Mucosa of stomach (tissue), 1 donor: ENCODE measurements at regions not wholly inside any gene's neighbourhood (a gene's known extent, or its start where the extent isn't known, plus 50 kb on each side); places are given as distances from the start of the nearest gene placed in this dataset.
"Not testable (repeated sequence)": the region's sequence is repeated elsewhere in the genome, so short reads cannot be mapped to it uniquely, and the experiment has no call there.

Experiments
- H3K27me3 ChIP-seq: one replicate; pipeline ENCODE4 v1.7.0; 2013; ENCODE audit warnings: mild to moderate bottlenecking, low read length; ENCODE audit not compliant: control insufficient read depth, insufficient read depth
- H3K36me3 ChIP-seq: one replicate; pipeline ENCODE4 v1.7.0; 2013; ENCODE audit warnings: low read length; ENCODE audit not compliant: control insufficient read depth, insufficient read depth
- H3K4me1 ChIP-seq: one replicate; pipeline ENCODE4 v1.7.0; 2013; ENCODE audit warnings: mild to moderate bottlenecking, low read length; ENCODE audit not compliant: control insufficient read depth, insufficient read depth
- H3K4me3 ChIP-seq: one replicate; pipeline ENCODE4 v1.7.0; 2013; ENCODE audit warnings: low read length
- H3K9ac ChIP-seq: one replicate; pipeline ENCODE4 v1.7.0; 2013; ENCODE audit warnings: mild to moderate bottlenecking, low read length, moderate library complexity
- H3K9me3 ChIP-seq: one replicate; pipeline ENCODE4 v1.7.0; 2013; ENCODE audit warnings: mild to moderate bottlenecking, low read length, moderate library complexity; ENCODE audit not compliant: control insufficient read depth
- donor health status: Pancreatic carcinoma.

DNA sequence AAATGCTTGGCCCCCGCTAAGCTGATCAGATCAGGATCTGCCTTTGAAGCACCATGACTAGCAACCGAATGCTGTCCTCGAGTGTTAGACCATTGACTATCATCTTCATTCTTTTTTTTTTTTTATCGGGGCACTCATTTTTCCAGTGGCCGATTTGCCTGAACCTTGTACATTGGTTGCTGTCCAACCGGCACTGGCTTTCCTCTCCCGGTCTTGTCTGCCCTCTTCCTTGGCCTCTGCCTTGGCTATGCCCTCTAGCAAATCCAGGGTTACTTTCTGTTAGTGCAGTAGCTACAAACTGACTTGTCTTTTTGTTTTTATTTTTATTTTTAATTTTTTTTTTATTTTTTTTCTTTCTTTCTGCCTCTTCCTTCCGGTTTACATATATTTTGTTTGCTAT lies 102.3 kb downstream of the ALG10 start:
- no peaks in the 10 kb centered on the region for H3K36me3 ChIP-seq
- H3K4me3 ChIP-seq, result no peak overlapping the region
- no peaks in the 10 kb centered on the region for H3K4me1 ChIP-seq
- H3K9me3 ChIP-seq, result no peaks in the 10 kb centered on the region
- no peaks in the 10 kb centered on the region for H3K27me3 ChIP-seq
- H3K9ac ChIP-seq, result no peak overlapping the region

DNA sequence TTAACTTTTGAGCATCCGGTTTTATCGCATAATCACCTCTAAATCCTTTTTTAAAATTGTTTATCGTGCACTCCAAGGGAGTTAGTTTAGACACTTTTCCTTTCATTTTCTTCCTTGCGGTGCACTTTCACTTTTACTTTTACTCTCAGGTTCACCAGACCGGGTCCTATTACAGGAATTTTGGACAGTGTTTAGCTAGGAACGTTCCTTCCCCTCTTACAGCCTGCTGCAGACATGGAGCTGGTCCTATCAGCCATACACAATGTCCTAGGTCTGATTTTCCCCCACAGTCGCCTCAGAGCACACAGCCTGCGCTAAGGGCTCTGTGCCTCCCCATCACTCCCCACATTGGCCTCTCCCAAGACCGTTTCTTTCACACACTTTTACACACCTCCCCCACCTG lies 103.9 kb downstream of the ALG10 start:
- Histone ChIP-seq H3K27me3 (no peaks in the 10 kb centered on the region), H3K4me3 (no peak overlapping the region), H3K4me1 (no peaks in the 10 kb centered on the region), H3K9ac (no peak overlapping the region), H3K36me3 (no peaks in the 10 kb centered on the region), H3K9me3 (no peaks in the 10 kb centered on the region)

DNA sequence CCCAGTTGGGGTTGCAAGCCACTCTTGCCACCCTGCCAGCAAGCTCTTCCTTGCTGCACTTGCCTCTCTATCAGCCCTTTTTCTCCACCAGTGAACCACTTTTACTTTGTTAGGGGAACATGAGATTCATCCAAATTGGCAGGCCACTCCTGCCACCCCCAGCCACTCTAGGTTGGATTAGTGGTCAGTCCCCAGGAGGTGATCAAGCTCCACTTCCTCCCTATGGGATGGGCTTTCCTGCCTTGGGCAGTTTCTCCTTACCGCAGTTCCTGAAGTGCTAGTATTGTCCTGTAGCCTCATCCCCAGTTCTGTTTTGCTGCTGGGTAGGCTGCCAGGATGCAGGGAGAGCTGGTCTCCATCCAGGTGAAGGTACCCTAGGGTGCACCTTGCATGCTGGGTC lies 104.5 kb downstream of the ALG10 start:
- no peak overlapping the region for H3K9ac ChIP-seq
- no peaks in the 10 kb centered on the region for H3K27me3 ChIP-seq
- no peaks in the 10 kb centered on the region for H3K4me1 ChIP-seq
- no peaks in the 10 kb centered on the region for H3K36me3 ChIP-seq
- H3K4me3 ChIP-seq, result no peak overlapping the region
- no peaks in the 10 kb centered on the region for H3K9me3 ChIP-seq

DNA sequence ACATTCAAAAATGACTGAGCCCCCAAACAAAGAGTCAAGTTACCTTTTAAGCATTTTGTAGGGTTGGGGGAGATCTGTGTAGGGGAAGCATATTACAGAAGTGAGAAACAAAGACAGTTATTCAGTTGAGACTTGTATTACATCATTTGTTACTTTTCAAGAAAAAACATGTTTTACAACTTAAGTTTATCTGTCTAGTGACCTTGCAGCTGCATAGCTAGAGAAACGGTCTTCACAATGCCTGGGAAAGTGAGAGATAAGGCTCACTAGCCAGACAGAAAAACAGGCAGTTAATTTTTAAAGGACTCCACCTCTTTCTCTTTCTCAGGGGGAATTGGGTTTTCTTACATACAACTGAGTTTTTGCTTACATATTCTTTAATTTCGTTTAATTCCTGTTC lies 105.1 kb downstream of the ALG10 start:
- not testable (repeated sequence) for H3K27me3 ChIP-seq, H3K4me3 ChIP-seq, H3K4me1 ChIP-seq, H3K9me3 ChIP-seq, H3K36me3 ChIP-seq, H3K9ac ChIP-seq

DNA sequence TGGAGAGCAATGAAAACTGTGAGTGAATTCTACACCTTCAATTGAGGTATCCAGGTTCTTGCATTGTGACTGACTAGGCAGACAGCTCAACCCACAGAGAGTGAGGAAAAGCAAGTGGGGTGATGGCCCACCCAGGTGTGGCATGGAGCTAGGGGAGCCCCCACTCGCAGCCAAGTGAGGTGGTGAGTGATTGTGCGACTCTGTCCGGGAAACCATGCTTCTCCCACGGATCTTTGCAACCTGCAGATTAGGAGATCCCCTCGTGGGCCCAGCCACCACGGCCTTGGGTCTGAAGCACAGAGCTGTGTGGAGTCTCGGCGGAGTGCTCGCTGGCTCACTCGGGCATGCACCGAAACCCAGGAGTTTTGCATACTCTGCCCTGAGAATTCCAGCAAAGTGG lies 120.1 kb downstream of the ALG10 start:
- no peaks in the 10 kb centered on the region for H3K27me3 ChIP-seq
- H3K9ac ChIP-seq, result no peak overlapping the region
- no peaks in the 10 kb centered on the region for H3K9me3 ChIP-seq
- no peaks in the 10 kb centered on the region for H3K4me1 ChIP-seq
- H3K4me3 ChIP-seq, result no peak overlapping the region
- H3K36me3 ChIP-seq, result no peaks in the 10 kb centered on the region

DNA sequence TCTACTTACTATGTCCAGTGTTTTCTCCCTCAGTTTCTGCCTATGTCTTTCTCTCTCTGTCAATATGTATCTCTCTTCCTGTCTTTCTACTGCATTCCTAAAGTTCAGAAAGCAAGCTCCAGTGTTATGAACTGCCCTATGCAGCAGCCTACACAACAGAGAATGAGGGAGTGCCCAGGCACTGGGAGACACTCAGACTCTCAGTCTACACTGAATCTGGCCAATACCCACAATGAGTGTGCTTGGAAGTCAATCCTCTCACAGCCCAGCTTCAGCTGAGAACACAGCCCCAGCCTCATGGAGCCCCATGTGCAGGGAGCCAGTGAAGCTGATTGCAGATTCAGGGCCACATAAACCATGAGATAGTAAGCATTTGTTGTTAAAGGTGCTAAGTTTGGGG lies 128.7 kb downstream of the ALG10 start:
- H3K4me3 ChIP-seq, result no peak overlapping the region
- no peaks in the 10 kb centered on the region for H3K4me1 ChIP-seq
- no peaks in the 10 kb centered on the region for H3K27me3 ChIP-seq
- no peak overlapping the region for H3K9ac ChIP-seq
- no peaks in the 10 kb centered on the region for H3K36me3 ChIP-seq
- H3K9me3 ChIP-seq, result no peaks in the 10 kb centered on the region

DNA sequence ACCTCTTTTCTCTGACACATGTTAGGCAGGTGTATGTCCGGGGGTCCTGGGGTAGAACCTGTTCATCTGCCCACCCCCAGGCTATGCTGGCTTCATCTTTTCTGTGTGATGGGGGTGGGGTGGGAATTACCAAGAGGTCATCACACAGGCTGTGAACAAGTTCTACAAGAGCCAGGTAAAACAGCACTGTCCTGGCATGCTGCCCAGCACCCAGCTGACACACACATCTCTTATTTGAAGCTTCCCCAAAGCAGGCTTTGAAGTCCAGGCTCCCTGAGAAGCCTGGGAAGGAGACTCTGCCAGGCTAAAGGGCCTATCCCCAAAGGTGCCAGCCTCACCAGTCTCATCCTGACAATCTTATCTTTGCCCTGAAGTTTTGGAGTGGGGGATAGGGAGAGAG lies 141.1 kb downstream of the ALG10 start:
- Histone ChIP-seq H3K4me3 (no peak overlapping the region), H3K27me3 (no peaks in the 10 kb centered on the region), H3K4me1 (no peaks in the 10 kb centered on the region), H3K9ac (no peak overlapping the region), H3K9me3 (no peaks in the 10 kb centered on the region), H3K36me3 (no peaks in the 10 kb centered on the region)

DNA sequence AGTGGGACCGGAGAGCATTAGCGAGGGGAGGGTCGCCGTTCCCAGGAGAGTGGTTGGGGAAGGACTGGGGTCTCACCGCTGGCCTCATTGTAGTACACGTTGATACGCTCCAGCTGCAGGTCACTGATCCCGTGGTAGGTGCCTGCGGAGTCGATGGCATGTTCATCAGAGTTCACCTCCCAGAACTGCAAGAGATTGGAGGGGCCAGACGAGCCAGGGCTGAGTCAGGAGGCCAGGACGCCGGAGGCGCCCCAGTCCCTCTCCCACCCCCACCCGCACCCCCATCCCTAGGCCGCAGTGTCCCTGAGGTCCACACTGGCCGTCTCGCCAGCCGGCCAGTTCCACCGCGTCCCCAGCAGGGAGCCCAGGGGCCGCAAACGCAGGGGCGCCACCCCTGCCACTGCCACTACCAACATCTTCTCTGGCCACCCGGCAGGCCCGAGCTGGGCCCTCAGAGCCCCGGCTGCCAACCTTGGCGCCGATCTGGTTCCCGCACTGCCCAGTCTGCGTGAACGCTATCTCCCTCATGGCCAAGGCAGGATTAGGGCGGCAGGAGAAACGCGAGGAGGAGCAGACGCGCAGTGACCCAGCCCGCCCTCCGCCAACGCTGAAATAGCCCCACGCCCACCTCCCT lies 144.2 kb downstream of the ALG10 start:
- Histone ChIP-seq H3K9ac (no peak overlapping the region), H3K4me3 (no peak overlapping the region), H3K27me3 (no peaks in the 10 kb centered on the region), H3K9me3 (no peaks in the 10 kb centered on the region), H3K4me1 (no peaks in the 10 kb centered on the region), H3K36me3 (no peaks in the 10 kb centered on the region)

DNA sequence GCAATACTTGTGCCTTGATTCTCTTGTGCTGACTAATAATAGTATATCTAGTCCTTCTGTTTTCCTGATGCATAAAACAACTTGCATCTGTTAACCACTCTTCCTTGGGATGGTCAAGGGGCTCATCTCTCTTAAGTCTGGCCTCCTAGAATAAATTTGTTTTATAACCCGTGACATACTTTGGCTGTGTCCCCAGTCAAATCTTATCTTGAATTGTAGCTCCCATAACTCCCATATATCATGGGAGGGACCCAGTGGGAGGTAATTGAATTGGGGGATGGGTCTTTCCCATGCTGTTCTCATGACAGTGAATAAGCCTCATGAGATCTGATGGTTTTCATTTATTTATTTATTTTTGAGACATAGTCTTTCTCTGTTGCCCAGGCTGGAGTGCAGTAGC lies 146.2 kb downstream of the ALG10 start:
- not testable (repeated sequence) for H3K9ac ChIP-seq, H3K4me3 ChIP-seq, H3K9me3 ChIP-seq, H3K4me1 ChIP-seq, H3K27me3 ChIP-seq, H3K36me3 ChIP-seq

DNA sequence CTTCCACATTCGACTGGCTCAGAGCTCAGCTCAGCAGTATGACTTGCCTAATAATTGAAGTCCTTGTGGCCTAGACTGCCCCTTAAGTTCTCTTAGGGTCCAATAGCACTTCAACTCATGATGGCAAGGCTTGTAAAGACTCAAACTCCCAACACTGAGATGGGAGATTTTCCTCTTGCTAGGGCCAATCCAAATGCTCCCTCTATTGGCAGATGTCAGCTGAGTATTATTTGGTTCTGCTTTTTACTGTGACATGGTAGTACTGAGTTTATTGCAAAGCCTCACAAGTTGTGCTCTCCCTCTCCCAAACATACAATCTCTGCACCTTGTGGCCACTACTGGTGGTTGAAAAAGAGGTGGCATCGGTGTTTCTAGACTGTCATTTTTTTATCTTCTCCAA lies 164.2 kb downstream of the ALG10 start:
- Histone ChIP-seq H3K27me3 (no peaks in the 10 kb centered on the region), H3K4me1 (no peaks in the 10 kb centered on the region), H3K4me3 (no peak overlapping the region), H3K9ac (no peak overlapping the region), H3K36me3 (no peaks in the 10 kb centered on the region), H3K9me3 (no peaks in the 10 kb centered on the region)

DNA sequence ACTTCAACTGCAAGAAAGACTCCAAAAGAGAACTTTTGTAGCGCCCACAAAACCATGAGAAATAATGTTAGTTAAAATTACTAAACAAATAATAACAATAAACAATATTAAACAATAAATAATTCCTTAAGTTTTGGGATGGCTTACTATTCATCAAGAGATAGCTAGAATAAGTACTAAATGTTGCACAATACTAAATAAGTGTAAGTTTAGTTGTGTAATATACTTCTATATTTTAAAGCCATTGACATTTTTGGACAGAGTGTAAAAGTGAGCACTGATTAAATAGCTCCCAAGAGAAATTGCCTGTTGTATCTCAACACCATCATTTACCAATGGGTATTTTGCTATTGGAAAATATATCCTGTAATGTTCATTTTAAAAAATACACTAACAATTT lies 166.7 kb downstream of the ALG10 start:
- Histone ChIP-seq H3K36me3 (no peaks in the 10 kb centered on the region), H3K27me3 (no peaks in the 10 kb centered on the region), H3K9me3 (no peaks in the 10 kb centered on the region), H3K4me1 (no peaks in the 10 kb centered on the region), H3K4me3 (no peak overlapping the region), H3K9ac (no peak overlapping the region)

DNA sequence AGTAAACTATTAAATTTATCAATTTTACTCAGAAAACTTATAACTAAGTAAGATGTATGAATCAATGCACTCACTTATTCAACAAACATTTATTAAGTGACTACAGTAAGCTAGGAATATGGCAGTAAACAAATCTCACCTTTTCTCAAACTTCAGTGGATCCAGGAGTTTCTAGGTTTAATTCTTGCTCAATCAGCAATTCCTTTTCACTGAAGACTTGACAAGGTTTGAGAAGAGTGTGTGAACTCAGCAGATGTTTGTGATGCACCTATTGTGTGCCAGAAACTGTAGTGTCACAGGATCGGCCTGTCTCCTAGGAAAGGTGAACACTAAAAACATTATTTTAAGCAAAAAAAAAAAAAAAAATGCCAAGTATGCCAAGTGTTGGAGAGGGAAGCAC lies 167.8 kb downstream of the ALG10 start:
- Histone ChIP-seq H3K27me3 (no peaks in the 10 kb centered on the region), H3K4me1 (no peaks in the 10 kb centered on the region), H3K36me3 (no peaks in the 10 kb centered on the region), H3K4me3 (no peak overlapping the region), H3K9me3 (no peaks in the 10 kb centered on the region), H3K9ac (no peak overlapping the region)

DNA sequence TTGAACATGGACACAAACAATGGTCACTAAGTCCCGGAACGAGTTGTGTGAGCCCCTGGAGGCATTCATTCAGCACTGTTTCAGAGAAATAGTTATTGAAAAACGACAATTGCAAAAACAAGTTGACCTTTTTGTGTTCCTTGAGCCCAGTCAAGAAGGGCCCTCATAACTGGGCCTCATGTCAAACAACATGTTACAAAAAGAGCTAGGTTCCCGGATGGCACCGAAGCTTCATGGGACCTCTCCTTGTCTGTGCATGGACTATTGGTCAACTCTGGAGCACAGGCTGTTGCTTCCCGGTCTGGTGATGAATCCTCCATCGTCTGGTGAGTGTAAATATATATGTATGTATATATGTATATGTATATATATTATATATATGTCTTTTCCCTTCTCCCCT lies 176.6 kb downstream of the ALG10 start:
- no peaks in the 10 kb centered on the region for H3K4me1 ChIP-seq
- H3K36me3 ChIP-seq, result no peaks in the 10 kb centered on the region
- no peaks in the 10 kb centered on the region for H3K9me3 ChIP-seq
- H3K9ac ChIP-seq, result no peak overlapping the region
- H3K4me3 ChIP-seq, result no peak overlapping the region
- no peaks in the 10 kb centered on the region for H3K27me3 ChIP-seq
